IgD-negative memory B cell (primary cell): ENCODE measurements at regions not wholly inside any gene's neighbourhood (a gene's known extent, or its start where the extent isn't known, plus 50 kb on each side); places are given as distances from the start of the nearest gene placed in this dataset.

Source experiments
- H3K27ac Mint-ChIP-seq, 3 donors: one replicate each; pipeline ENCODE4 v1.8.0; 2020 to 2022; ENCODE audit warnings: mild to moderate bottlenecking in 3 of 3, mixed read lengths in 3 of 3, moderate library complexity in 1 of 3
- H3K27me3 Mint-ChIP-seq: one replicate; pipeline ENCODE4 v1.8.0; 2021; ENCODE audit warnings: mixed read lengths
- H3K36me3 Mint-ChIP-seq: one replicate; pipeline ENCODE4 v1.8.0; 2020; ENCODE audit warnings: mild to moderate bottlenecking, mixed read lengths
- H3K4me1 Mint-ChIP-seq, 3 donors: one replicate each; pipeline ENCODE4 v1.8.0; 2020 to 2022; ENCODE audit warnings: mixed read lengths in 3 of 3, mild to moderate bottlenecking in 1 of 3
- H3K4me3 Mint-ChIP-seq, 4 donors: one replicate each; pipeline ENCODE4 v1.8.0; 2020 to 2022; ENCODE audit warnings: mild to moderate bottlenecking in 4 of 4, mixed read lengths in 4 of 4, moderate library complexity in 3 of 4
- H3K9me3 Mint-ChIP-seq, 3 donors: one replicate each; pipeline ENCODE4 v1.8.0; 2020 to 2021; ENCODE audit warnings: mixed read lengths in 3 of 3, mild to moderate bottlenecking in 1 of 3

- no peak overlapping the region for H3K4me3 Mint-ChIP-seq
- no peak overlapping the region for H3K27ac Mint-ChIP-seq
- H3K27me3 Mint-ChIP-seq: no peaks in the 10 kb centered on the region
- H3K36me3 Mint-ChIP-seq: no peaks in the 10 kb centered on the region
- peaks cover 0 to 12% (median 0%) of the 10 kb centered on the region in 3 donors for H3K9me3 Mint-ChIP-seq
- peaks cover 0 to 2% (median 0%) of the 10 kb centered on the region in 3 donors for H3K4me1 Mint-ChIP-seq
Observed at GRCh38 chr4:133493776-133494175, 344.7 kb downstream of the PCDH10 start.

- no peak overlapping the region for H3K27ac Mint-ChIP-seq
- no peak overlapping the region for H3K4me3 Mint-ChIP-seq
- no peaks in the 10 kb centered on the region for H3K36me3 Mint-ChIP-seq
- H3K9me3 Mint-ChIP-seq: peaks cover 0 to 8% (median 0%) of the 10 kb centered on the region in 3 donors
- H3K27me3 Mint-ChIP-seq: no peaks in the 10 kb centered on the region
- H3K4me1 Mint-ChIP-seq: peaks cover 0 to 2% (median 0%) of the 10 kb centered on the region in 3 donors
Observed at GRCh38 chr4:133493241-133493640, 344.1 kb downstream of the PCDH10 start.

GRCh38 chr4:133484287-133484686 lies 335.2 kb downstream of the PCDH10 start:
- peaks cover 0 to 1% (median 0%) of the 10 kb centered on the region in 3 donors for H3K9me3 Mint-ChIP-seq
- H3K4me1 Mint-ChIP-seq: no peaks in the 10 kb centered on the region
- H3K27me3 Mint-ChIP-seq: no peaks in the 10 kb centered on the region
- no peak overlapping the region for H3K4me3 Mint-ChIP-seq
- no peaks in the 10 kb centered on the region for H3K36me3 Mint-ChIP-seq
- no peak overlapping the region for H3K27ac Mint-ChIP-seq

GRCh38 chr4:133483600-133484246 lies 334.6 kb downstream of the PCDH10 start:
- H3K4me3 Mint-ChIP-seq: no peak overlapping the region
- H3K36me3 Mint-ChIP-seq: no peaks in the 10 kb centered on the region
- H3K9me3 Mint-ChIP-seq: peaks cover 0 to 1% (median 0%) of the 10 kb centered on the region in 3 donors
- no peaks in the 10 kb centered on the region for H3K27me3 Mint-ChIP-seq
- H3K4me1 Mint-ChIP-seq: no peaks in the 10 kb centered on the region
- no peak overlapping the region for H3K27ac Mint-ChIP-seq

- Mint-ChIP-seq H3K4me1 (no peaks in the 10 kb centered on the region), H3K36me3 (no peaks in the 10 kb centered on the region), H3K27me3 (no peaks in the 10 kb centered on the region), H3K4me3 (no peak overlapping the region), H3K9me3 (peaks cover 0 to 13% (median 1%) of the 10 kb centered on the region in 3 donors), H3K27ac (no peak overlapping the region)
Observed at GRCh38 chr4:133476063-133476462, 327.0 kb downstream of the PCDH10 start.

GRCh38 chr4:133474501-133474900 lies 325.4 kb downstream of the PCDH10 start:
- peaks cover 0 to 13% (median 1%) of the 10 kb centered on the region in 3 donors for H3K9me3 Mint-ChIP-seq
- no peaks in the 10 kb centered on the region for H3K4me1 Mint-ChIP-seq
- H3K36me3 Mint-ChIP-seq: no peaks in the 10 kb centered on the region
- no peaks in the 10 kb centered on the region for H3K27me3 Mint-ChIP-seq
- no peak overlapping the region for H3K27ac Mint-ChIP-seq
- no peak overlapping the region for H3K4me3 Mint-ChIP-seq

GRCh38 chr4:133472244-133472643 lies 323.1 kb downstream of the PCDH10 start:
- H3K4me3 Mint-ChIP-seq: no peak overlapping the region
- H3K36me3 Mint-ChIP-seq: no peaks in the 10 kb centered on the region
- H3K27ac Mint-ChIP-seq: no peak overlapping the region
- no peaks in the 10 kb centered on the region for H3K4me1 Mint-ChIP-seq
- H3K9me3 Mint-ChIP-seq: peaks cover 0 to 14% (median 0%) of the 10 kb centered on the region in 3 donors
- H3K27me3 Mint-ChIP-seq: no peaks in the 10 kb centered on the region

GRCh38 chr4:133467290-133467947 lies 318.3 kb downstream of the PCDH10 start:
- Mint-ChIP-seq H3K36me3 (no peaks in the 10 kb centered on the region), H3K9me3 (peaks cover 0 to 6% (median 4%) of the 10 kb centered on the region in 3 donors), H3K4me1 (no peaks in the 10 kb centered on the region), H3K27ac (no peak overlapping the region), H3K27me3 (no peaks in the 10 kb centered on the region), H3K4me3 (no peak overlapping the region)

- peaks cover 1% of the 10 kb centered on the region for H3K36me3 Mint-ChIP-seq
- H3K27ac Mint-ChIP-seq: no peak overlapping the region
- peaks cover 0 to 6% (median 5%) of the 10 kb centered on the region in 3 donors for H3K9me3 Mint-ChIP-seq
- no peaks in the 10 kb centered on the region for H3K27me3 Mint-ChIP-seq
- no peaks in the 10 kb centered on the region for H3K4me1 Mint-ChIP-seq
- H3K4me3 Mint-ChIP-seq: no peak overlapping the region
Observed at GRCh38 chr4:133465022-133465421, 315.9 kb downstream of the PCDH10 start.

- Mint-ChIP-seq H3K36me3 (peaks cover 1% of the 10 kb centered on the region), H3K9me3 (peaks cover 0 to 9% (median 5%) of the 10 kb centered on the region in 3 donors), H3K27me3 (no peaks in the 10 kb centered on the region), H3K27ac (no peak overlapping the region), H3K4me1 (no peaks in the 10 kb centered on the region), H3K4me3 (no peak overlapping the region)
Observed at GRCh38 chr4:133464311-133464710, 315.2 kb downstream of the PCDH10 start.

- Mint-ChIP-seq H3K4me3 (no peak overlapping the region), H3K27me3 (no peaks in the 10 kb centered on the region), H3K27ac (no peak overlapping the region), H3K36me3 (no peaks in the 10 kb centered on the region), H3K9me3 (peaks cover 0 to 2% (median 2%) of the 10 kb centered on the region in 3 donors), H3K4me1 (no peaks in the 10 kb centered on the region)
Observed at GRCh38 chr4:133452678-133453077, 303.6 kb downstream of the PCDH10 start.

- no peaks in the 10 kb centered on the region for H3K4me1 Mint-ChIP-seq
- H3K27me3 Mint-ChIP-seq: no peaks in the 10 kb centered on the region
- H3K4me3 Mint-ChIP-seq: no peak overlapping the region
- no peak overlapping the region for H3K27ac Mint-ChIP-seq
- no peaks in the 10 kb centered on the region for H3K36me3 Mint-ChIP-seq
- peaks cover 0 to 8% (median 2%) of the 10 kb centered on the region in 3 donors for H3K9me3 Mint-ChIP-seq
Observed at GRCh38 chr4:133450813-133451212, 301.7 kb downstream of the PCDH10 start.

- Mint-ChIP-seq H3K27me3 (no peaks in the 10 kb centered on the region), H3K27ac (no peak overlapping the region), H3K4me3 (no peak overlapping the region), H3K36me3 (no peaks in the 10 kb centered on the region), H3K9me3 (peaks cover 0 to 2% (median 2%) of the 10 kb centered on the region in 3 donors), H3K4me1 (no peaks in the 10 kb centered on the region)
Observed at GRCh38 chr4:133440404-133440803, 291.3 kb downstream of the PCDH10 start.

- Mint-ChIP-seq H3K4me3 (no peak overlapping the region), H3K4me1 (no peaks in the 10 kb centered on the region), H3K27me3 (no peaks in the 10 kb centered on the region), H3K9me3 (peaks cover 0 to 2% (median 2%) of the 10 kb centered on the region in 3 donors), H3K27ac (no peak overlapping the region), H3K36me3 (no peaks in the 10 kb centered on the region)
Observed at GRCh38 chr4:133439830-133440229, 290.7 kb downstream of the PCDH10 start.

GRCh38 chr4:133424605-133425004 lies 275.5 kb downstream of the PCDH10 start:
- Mint-ChIP-seq H3K9me3 (no peaks in the 10 kb centered on the region), H3K27me3 (no peaks in the 10 kb centered on the region), H3K27ac (no peak overlapping the region), H3K4me1 (no peaks in the 10 kb centered on the region), H3K36me3 (no peaks in the 10 kb centered on the region), H3K4me3 (no peak overlapping the region)

GRCh38 chr4:133403913-133404312 lies 254.8 kb downstream of the PCDH10 start:
- Mint-ChIP-seq H3K4me1 (no peaks in the 10 kb centered on the region), H3K9me3 (peaks cover 2 to 14% (median 3%) of the 10 kb centered on the region in 3 donors), H3K4me3 (no peak overlapping the region), H3K27ac (no peak overlapping the region), H3K27me3 (no peaks in the 10 kb centered on the region), H3K36me3 (no peaks in the 10 kb centered on the region)
